Bone marrow (tissue), 2 donors: ENCODE measurements at regions not wholly inside any gene's neighbourhood (a gene's known extent, or its start where the extent isn't known, plus 50 kb on each side); places are given as distances from the start of the nearest gene placed in this dataset.
"Not testable (repeated sequence)": the region's sequence is repeated elsewhere in the genome, so short reads cannot be mapped to it uniquely, and the experiment has no call there.

Source experiments
- DNase-seq, 2 donors: peaks; one replicate each; lab custom pipeline; 2025; lab: John Stamatoyannopoulos, UW

GRCh38 chr5:117801583-117801982, 1186.8 kb downstream of the DTWD2 start:
- DNase-seq, result no peak

- DNase-seq, result no peak
Observed at GRCh38 chr5:117800261-117800660, 1188.1 kb downstream of the DTWD2 start.

- no peak for DNase-seq
Observed at GRCh38 chr5:117794847-117795246, 1193.5 kb downstream of the DTWD2 start.

- no peak for DNase-seq
Observed at GRCh38 chr5:117793963-117794362, 1194.4 kb downstream of the DTWD2 start.

GRCh38 chr5:117792476-117792875, 1195.9 kb downstream of the DTWD2 start:
- DNase-seq, result no peak

- DNase-seq, result no peak
Observed at GRCh38 chr5:117788596-117788995, 1199.8 kb downstream of the DTWD2 start.

- no peak for DNase-seq
Observed at GRCh38 chr5:117779171-117779570, 1204.5 kb upstream of the SEMA6A start.

GRCh38 chr5:117776977-117777376, 1202.4 kb upstream of the SEMA6A start:
- no peak for DNase-seq

- no peak for DNase-seq
Observed at GRCh38 chr5:117769877-117770276, 1195.3 kb upstream of the SEMA6A start.

- DNase-seq, result no peak
Observed at GRCh38 chr5:117763271-117763670, 1188.6 kb upstream of the SEMA6A start.

- DNase-seq, result no peak
Observed at GRCh38 chr5:117761186-117761585, 1186.6 kb upstream of the SEMA6A start.

GRCh38 chr5:117759849-117760499, 1185.4 kb upstream of the SEMA6A start:
- DNase-seq, result no peak

- DNase-seq, result no peak
Observed at GRCh38 chr5:117752403-117752802, 1177.8 kb upstream of the SEMA6A start.

GRCh38 chr5:117748336-117748735, 1173.7 kb upstream of the SEMA6A start:
- no peak for DNase-seq

- DNase-seq, result no peak
Observed at GRCh38 chr5:117743337-117743736, 1168.7 kb upstream of the SEMA6A start.

- DNase-seq, result no peak
Observed at GRCh38 chr5:117741655-117742206, 1167.1 kb upstream of the SEMA6A start.

- no peak for DNase-seq
Observed at GRCh38 chr5:117740268-117740667, 1165.6 kb upstream of the SEMA6A start.

- DNase-seq, result no peak
Observed at GRCh38 chr5:117738571-117738970, 1163.9 kb upstream of the SEMA6A start.

- no peak for DNase-seq
Observed at GRCh38 chr5:117736698-117737097, 1162.1 kb upstream of the SEMA6A start.

GRCh38 chr5:117734056-117734455, 1159.4 kb upstream of the SEMA6A start:
- no peak for DNase-seq

GRCh38 chr5:117733051-117733450, 1158.4 kb upstream of the SEMA6A start:
- no peak for DNase-seq

GRCh38 chr5:117732264-117732663, 1157.6 kb upstream of the SEMA6A start:
- no peak for DNase-seq

GRCh38 chr5:117731446-117731845, 1156.8 kb upstream of the SEMA6A start:
- DNase-seq, result no peak

GRCh38 chr5:117720784-117721183, 1146.2 kb upstream of the SEMA6A start:
- not testable (repeated sequence) for DNase-seq
